ENCODE measurements at regions not wholly inside any gene's neighbourhood (a gene's known extent, or its start where the extent isn't known, plus 50 kb on each side); places are given as distances from the start of the nearest gene placed in this dataset.

GRCh38 chr1:104855550-104855949 lies 1105.9 kb downstream of the AMY1C start:
- Histone ChIP-seq H3K4me3 (replicated peaks in 1 of 3; ENCODE audit: low read depth in 2 of 3, low read length in 3 of 3) (no peak overlapping the region), H3K4me1 (ENCODE audit: control insufficient read depth in 1 of 2, insufficient read depth in 2 of 2, low read length in 2 of 2) (no peaks in the 10 kb centered on the region), H3K79me2 (ENCODE audit: insufficient read depth, low read length) (no peaks in the 10 kb centered on the region), H3K27me3 (ENCODE audit: control insufficient read depth in 2 of 2, insufficient read depth in 2 of 2, low read length in 2 of 2) (no peaks in the 10 kb centered on the region), H4K20me1 (ENCODE audit: insufficient read depth, low read length) (no peaks in the 10 kb centered on the region), H3K27ac (ENCODE audit: low read depth in 1 of 2, low read length in 2 of 2) (no peak overlapping the region), H3K4me2 (replicated peaks; ENCODE audit: extremely low read depth, low read length, poor library complexity, severe bottlenecking) (no peak overlapping the region), H3K9ac (ENCODE audit: insufficient read depth, low read length, poor library complexity, severe bottlenecking) (no peak overlapping the region), H3K9me3 (replicated peaks in 1 of 2; ENCODE audit: control insufficient read depth in 1 of 2, insufficient read depth in 1 of 2, low read length in 2 of 2) (peaks cover 10 to 21% of the 10 kb centered on the region in 2 donors), H3K36me3 (replicated peaks in 1 of 2; ENCODE audit: control insufficient read depth in 1 of 2, insufficient read depth in 2 of 2, low read length in 2 of 2) (no peaks in the 10 kb centered on the region), H2AFZ (ENCODE audit: insufficient read depth, low read depth, low read length, poor library complexity, severe bottlenecking) (no peak overlapping the region)
- Mint-ChIP-seq H3K36me3 (no peaks in the 10 kb centered on the region), H3K27me3 (ENCODE audit: low read depth in 3 of 3) (peaks cover 0 to 1% (median 0%) of the 10 kb centered on the region in 3 donors), H3K4me3 (no peak overlapping the region), H3K4me1 (no peaks in the 10 kb centered on the region), H3K9me3 (peaks cover 0 to 17% (median 6%) of the 10 kb centered on the region in 7 donors), H3K27ac (no peak overlapping the region)
- intact Hi-C loops (cut with micrococcal nuclease), result no loop called here
- WGBS (ENCODE audit: insufficient coverage), result 73% methylated on average over 3 of the region's 3 CpGs
- no peak for DNase-seq
- TF ChIP-seq CTCF (IDR thresholded peaks at IDR 0.05), result no peak

GRCh38 chr1:104856091-104856490 lies 1106.4 kb downstream of the AMY1C start:
- Histone ChIP-seq H3K4me2 (replicated peaks; ENCODE audit: extremely low read depth, low read length, poor library complexity, severe bottlenecking) (no peak overlapping the region), H3K36me3 (replicated peaks in 1 of 2; ENCODE audit: control insufficient read depth in 1 of 2, insufficient read depth in 2 of 2, low read length in 2 of 2) (no peaks in the 10 kb centered on the region), H3K27me3 (ENCODE audit: control insufficient read depth in 2 of 2, insufficient read depth in 2 of 2, low read length in 2 of 2) (no peaks in the 10 kb centered on the region), H4K20me1 (ENCODE audit: insufficient read depth, low read length) (no peaks in the 10 kb centered on the region), H3K27ac (ENCODE audit: low read depth in 1 of 2, low read length in 2 of 2) (no peak overlapping the region), H3K79me2 (ENCODE audit: insufficient read depth, low read length) (no peaks in the 10 kb centered on the region), H3K9ac (ENCODE audit: insufficient read depth, low read length, poor library complexity, severe bottlenecking) (no peak overlapping the region), H3K4me3 (replicated peaks in 1 of 3; ENCODE audit: low read depth in 2 of 3, low read length in 3 of 3) (no peak overlapping the region), H3K4me1 (ENCODE audit: control insufficient read depth in 1 of 2, insufficient read depth in 2 of 2, low read length in 2 of 2) (no peaks in the 10 kb centered on the region), H3K9me3 (replicated peaks in 1 of 2; ENCODE audit: control insufficient read depth in 1 of 2, insufficient read depth in 1 of 2, low read length in 2 of 2) (peaks cover 10 to 23% of the 10 kb centered on the region in 2 donors), H2AFZ (ENCODE audit: insufficient read depth, low read depth, low read length, poor library complexity, severe bottlenecking) (no peak overlapping the region)
- WGBS (ENCODE audit: insufficient coverage), result 93% methylated on average over 13 of the region's 16 CpGs
- intact Hi-C loops (cut with micrococcal nuclease), result no loop called here
- no peak overlapping the region for H3K27ac Mint-ChIP-seq
- peaks cover 0 to 20% (median 6%) of the 10 kb centered on the region in 7 donors for H3K9me3 Mint-ChIP-seq
- no peaks in the 10 kb centered on the region for H3K36me3 Mint-ChIP-seq
- no peak for DNase-seq
- no peaks in the 10 kb centered on the region for H3K4me1 Mint-ChIP-seq
- TF ChIP-seq CTCF (IDR thresholded peaks at IDR 0.05), result no peak
- peaks cover 0 to 1% (median 0%) of the 10 kb centered on the region in 3 donors for H3K27me3 Mint-ChIP-seq (ENCODE audit: low read depth in 3 of 3)
- H3K4me3 Mint-ChIP-seq, result no peak overlapping the region
